DMS79 (cell line): ENCODE measurements at regions not wholly inside any gene's neighbourhood (a gene's known extent, or its start where the extent isn't known, plus 50 kb on each side); places are given as distances from the start of the nearest gene placed in this dataset.

Source experiments
- DNase-seq: peaks from one replicate; lab custom pipeline; 2025; lab: John Stamatoyannopoulos, UW

- DNase-seq: peak; percentile 17
These were observed 169.9 kb downstream of the BRINP2 start for GRCh38 chr1:177340601-177341067.

GRCh38 chr1:177338376-177338775 lies 167.6 kb downstream of the BRINP2 start:
- DNase-seq: no peak

- DNase-seq: no peak
These were observed 164.1 kb downstream of the BRINP2 start for GRCh38 chr1:177334903-177335302.

- DNase-seq: no peak
These were observed 163.3 kb downstream of the BRINP2 start for GRCh38 chr1:177333936-177334595.
